ENCODE measurements at regions not wholly inside any gene's neighbourhood (a gene's known extent, or its start where the extent isn't known, plus 50 kb on each side); places are given as distances from the start of the nearest gene placed in this dataset.

DNA sequence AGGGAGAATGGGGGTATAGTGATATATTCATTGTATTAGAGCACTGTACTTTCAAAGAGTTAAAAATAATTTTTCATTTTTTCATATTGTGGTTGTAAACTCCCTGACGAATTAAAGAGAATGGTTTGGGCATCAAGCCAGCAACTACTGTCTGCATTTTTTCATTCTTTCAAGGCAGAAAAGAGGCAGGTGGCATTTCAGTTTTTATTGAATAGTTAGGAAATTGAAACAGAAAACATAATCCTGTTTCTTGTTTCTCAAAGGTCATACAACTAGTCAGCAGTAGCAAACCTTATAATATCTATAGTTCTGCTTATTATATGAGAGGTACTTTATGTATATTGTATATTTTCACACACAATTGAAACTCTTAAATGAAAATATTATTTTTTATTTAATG lies 303.9 kb upstream of the KCND2 start:
- TF ChIP-seq, protein P1, sequence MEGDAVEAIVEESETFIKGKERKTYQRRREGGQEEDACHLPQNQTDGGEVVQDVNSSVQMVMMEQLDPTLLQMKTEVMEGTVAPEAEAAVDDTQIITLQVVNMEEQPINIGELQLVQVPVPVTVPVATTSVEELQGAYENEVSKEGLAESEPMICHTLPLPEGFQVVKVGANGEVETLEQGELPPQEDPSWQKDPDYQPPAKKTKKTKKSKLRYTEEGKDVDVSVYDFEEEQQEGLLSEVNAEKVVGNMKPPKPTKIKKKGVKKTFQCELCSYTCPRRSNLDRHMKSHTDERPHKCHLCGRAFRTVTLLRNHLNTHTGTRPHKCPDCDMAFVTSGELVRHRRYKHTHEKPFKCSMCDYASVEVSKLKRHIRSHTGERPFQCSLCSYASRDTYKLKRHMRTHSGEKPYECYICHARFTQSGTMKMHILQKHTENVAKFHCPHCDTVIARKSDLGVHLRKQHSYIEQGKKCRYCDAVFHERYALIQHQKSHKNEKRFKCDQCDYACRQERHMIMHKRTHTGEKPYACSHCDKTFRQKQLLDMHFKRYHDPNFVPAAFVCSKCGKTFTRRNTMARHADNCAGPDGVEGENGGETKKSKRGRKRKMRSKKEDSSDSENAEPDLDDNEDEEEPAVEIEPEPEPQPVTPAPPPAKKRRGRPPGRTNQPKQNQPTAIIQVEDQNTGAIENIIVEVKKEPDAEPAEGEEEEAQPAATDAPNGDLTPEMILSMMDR (IDR thresholded peaks at IDR 0.05; ENCODE audit: control insufficient read depth, extremely low read depth, insufficient read depth) = no peak
- H3K4me3 ChIP-seq (ENCODE audit: low read depth, low read length) = no peak overlapping the region
- no peak for DNase-seq (ENCODE audit: low read depth)

DNA sequence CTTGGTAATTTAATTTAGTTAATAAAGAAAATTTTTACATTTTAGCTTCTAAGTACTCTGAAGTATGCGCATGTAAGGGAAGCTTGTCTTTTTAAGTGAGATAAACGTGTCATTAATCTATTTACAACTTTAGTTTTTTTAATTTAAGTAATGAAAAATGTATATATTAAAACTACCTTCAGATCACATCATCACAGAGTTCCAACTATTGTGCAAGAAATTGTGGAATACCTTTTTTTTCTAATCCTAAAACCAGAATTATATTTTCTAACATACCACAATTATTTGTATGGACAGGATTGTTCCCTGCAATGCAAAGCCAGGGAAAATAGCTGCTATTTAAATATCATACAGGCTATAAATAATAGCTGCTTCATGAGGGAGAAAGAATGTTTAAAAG lies 303.2 kb upstream of the KCND2 start:
- no peak for DNase-seq (ENCODE audit: low read depth)
- H3K4me3 ChIP-seq (ENCODE audit: low read depth, low read length) = no peak overlapping the region
- TF ChIP-seq, protein P1 (IDR thresholded peaks at IDR 0.05; ENCODE audit: control insufficient read depth, extremely low read depth, insufficient read depth) = no peak

DNA sequence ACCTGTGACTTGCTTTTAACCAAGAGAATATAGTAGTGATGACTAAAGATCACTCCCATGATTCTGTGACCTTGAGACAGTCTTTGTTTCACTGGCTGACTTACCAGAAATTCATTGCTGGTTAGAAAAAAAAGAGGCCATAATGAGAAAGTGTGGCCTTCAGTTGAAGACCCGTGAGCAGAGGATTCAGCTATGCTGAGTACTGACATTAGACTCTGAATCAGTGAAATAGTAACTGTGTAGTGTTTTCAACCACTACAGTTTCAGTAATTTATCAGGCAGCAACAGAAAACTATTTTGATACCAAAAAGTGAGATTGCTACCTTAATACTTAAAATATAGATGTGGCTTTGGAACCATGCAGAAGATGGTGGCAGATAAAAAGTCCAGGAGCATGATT lies 298.0 kb upstream of the KCND2 start:
- H3K4me3 ChIP-seq (ENCODE audit: low read depth, low read length) = no peak overlapping the region
- no peak for DNase-seq (ENCODE audit: low read depth)
- TF ChIP-seq, protein P1 (IDR thresholded peaks at IDR 0.05; ENCODE audit: control insufficient read depth, extremely low read depth, insufficient read depth) = no peak

DNA sequence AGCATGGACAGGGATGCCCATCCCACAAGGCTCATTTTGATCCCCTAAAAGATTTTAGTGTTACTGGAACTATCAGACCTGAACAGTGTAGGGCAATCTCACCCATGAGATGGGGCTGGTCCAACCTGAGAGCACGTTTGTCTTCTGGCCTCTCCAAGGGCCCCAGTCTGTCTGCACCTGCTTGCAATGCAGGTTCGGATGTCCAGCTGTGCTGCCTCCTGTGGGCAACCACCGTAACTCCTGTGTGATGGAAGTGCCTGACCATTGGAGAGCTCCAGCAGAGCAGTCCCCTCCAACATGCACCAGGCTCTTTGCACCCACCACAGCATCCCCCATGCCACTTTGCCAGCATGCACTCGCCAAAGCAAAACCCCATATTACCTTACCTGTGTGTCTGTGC lies 290.1 kb upstream of the KCND2 start:
- TF ChIP-seq, protein P1 (IDR thresholded peaks at IDR 0.05; ENCODE audit: control insufficient read depth, extremely low read depth, insufficient read depth) = no peak
- DNase-seq (ENCODE audit: low read depth) = no peak
- no peak overlapping the region for H3K4me3 ChIP-seq (ENCODE audit: low read depth, low read length)

DNA sequence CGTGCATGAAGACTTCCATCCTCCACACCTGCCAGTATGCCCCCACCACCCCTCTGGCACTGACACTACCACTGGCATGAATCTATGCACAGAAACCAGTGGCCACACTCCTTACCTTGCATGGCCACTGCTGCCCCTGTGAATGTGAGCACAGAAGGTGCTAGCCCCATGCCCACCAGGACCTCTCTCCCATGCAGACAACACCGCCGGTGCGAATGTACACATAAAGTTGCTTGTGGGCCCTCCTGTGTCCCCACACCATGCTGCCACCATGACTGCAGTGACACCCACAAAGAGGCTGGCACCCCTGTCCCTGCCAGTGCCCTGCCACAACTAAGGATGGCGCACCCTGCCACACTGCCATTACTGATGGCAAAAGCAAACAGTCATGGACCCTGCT lies 289.5 kb upstream of the KCND2 start:
- H3K4me3 ChIP-seq (ENCODE audit: low read depth, low read length) = no peak overlapping the region
- DNase-seq (ENCODE audit: low read depth) = no peak
- TF ChIP-seq, protein P1 (IDR thresholded peaks at IDR 0.05; ENCODE audit: control insufficient read depth, extremely low read depth, insufficient read depth) = no peak

DNA sequence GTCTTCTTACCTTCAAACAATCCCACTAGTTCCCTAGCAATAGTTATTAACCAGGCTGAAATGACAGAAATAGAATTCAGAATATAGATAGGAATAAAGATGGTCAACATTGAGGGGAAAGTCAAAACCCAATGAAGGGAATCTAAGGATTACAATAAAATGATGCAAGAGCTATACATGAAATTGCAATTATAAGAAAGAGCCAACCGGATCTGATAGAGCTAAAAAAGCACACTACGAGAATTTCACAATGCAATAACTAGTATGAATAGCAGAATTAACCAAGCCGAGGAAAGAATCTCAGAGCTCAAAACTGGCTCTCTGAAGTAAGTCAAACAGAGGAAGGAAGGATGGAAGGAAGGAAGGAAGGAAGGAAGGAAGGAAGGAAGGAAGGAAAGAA lies 288.7 kb upstream of the KCND2 start:
- TF ChIP-seq, protein P1 (IDR thresholded peaks at IDR 0.05; ENCODE audit: control insufficient read depth, extremely low read depth, insufficient read depth) = no peak
- DNase-seq (ENCODE audit: low read depth) = no peak

DNA sequence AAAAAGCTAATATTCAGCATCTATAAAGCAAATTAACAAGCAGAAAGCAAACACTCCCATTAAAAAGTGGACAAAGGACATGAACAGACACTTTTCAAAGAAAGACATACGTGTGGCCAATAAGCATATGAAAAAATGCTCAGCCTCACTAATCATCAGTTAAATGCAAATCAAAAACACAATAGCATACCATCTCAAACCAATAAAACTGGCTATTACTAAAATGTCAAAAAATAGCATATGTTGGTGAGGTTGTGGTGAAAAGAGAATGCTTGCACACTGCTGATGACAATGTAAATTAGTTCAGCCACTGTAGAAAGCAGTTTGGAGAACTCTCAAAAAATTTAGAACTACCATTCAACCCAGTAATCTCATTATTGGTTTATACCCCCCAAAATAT lies 284.6 kb upstream of the KCND2 start:
- no peak overlapping the region for H3K4me3 ChIP-seq (ENCODE audit: low read depth, low read length)
- TF ChIP-seq, protein P1 (IDR thresholded peaks at IDR 0.05; ENCODE audit: control insufficient read depth, extremely low read depth, insufficient read depth) = no peak
- peak; percentile 3 for DNase-seq (ENCODE audit: low read depth)

More for the DNA sequence above, 288.7 kb upstream of the KCND2 start:
- H3K4me3 ChIP-seq (ENCODE audit: low read depth, low read length) = no peak overlapping the region

Measured in LNCaP clone FGC (cell line).